Loucy (cell line): ENCODE measurements at regions not wholly inside any gene's neighbourhood (a gene's known extent, or its start where the extent isn't known, plus 50 kb on each side); places are given as distances from the start of the nearest gene placed in this dataset.

Source experiments
- H2AFZ ChIP-seq: fragments of 200-600 bp; sonication (generic); 2 replicates; pipeline ENCODE4 v1.6.0; 2016; ENCODE audit warnings: antibody characterized with exemption, mild to moderate bottlenecking, low read length, moderate library complexity
- H3F3A ChIP-seq: fragments of 200-600 bp; 2 replicates; pipeline ENCODE4 v1.6.0; 2016; ENCODE audit warnings: antibody characterized with exemption, low read depth, mild to moderate bottlenecking
- H3K27me3 ChIP-seq: fragments of 200-600 bp; sonication (generic); 2 replicates; pipeline ENCODE4 v1.6.1; 2014; ENCODE audit warnings: low read length, mild to moderate bottlenecking; ENCODE audit not compliant: insufficient read depth, poor library complexity, severe bottlenecking
- H3K36me3 ChIP-seq: fragments of 200-600 bp; sonication (generic); 2 replicates; pipeline ENCODE4 v1.6.1; 2016; ENCODE audit warnings: low read length; ENCODE audit not compliant: insufficient read depth
- H3K4me1 ChIP-seq: fragments of 200-600 bp; sonication (generic); 2 replicates; pipeline ENCODE4 v1.5.1; 2014; ENCODE audit warnings: low read length, mild to moderate bottlenecking; ENCODE audit not compliant: insufficient read depth, poor library complexity, severe bottlenecking
- H3K4me2 ChIP-seq: fragments of 200-600 bp; sonication (generic); 2 replicates; pipeline ENCODE4 v1.6.0; 2014; ENCODE audit warnings: antibody characterized with exemption, low read length, low read depth, mild to moderate bottlenecking; ENCODE audit not compliant: poor library complexity, severe bottlenecking
- H3K4me3 ChIP-seq: fragments of 200-600 bp; sonication (generic); 2 replicates; pipeline ENCODE4 v1.5.1; 2014; ENCODE audit warnings: low read length, mild to moderate bottlenecking, mixed read lengths; ENCODE audit not compliant: poor library complexity, severe bottlenecking
- H3K79me2 ChIP-seq: fragments of 200-600 bp; sonication (generic); 2 replicates; pipeline ENCODE4 v1.6.1; 2014; ENCODE audit warnings: low read length; ENCODE audit not compliant: insufficient read depth
- H3K9ac ChIP-seq: fragments of 200-600 bp; sonication (generic); 2 replicates; pipeline ENCODE4 v1.6.0; 2014; ENCODE audit warnings: mild to moderate bottlenecking, low read depth, low read length, moderate library complexity; ENCODE audit not compliant: poor library complexity, severe bottlenecking
- H3K9me2 ChIP-seq: fragments of 200-600 bp; sonication (generic); replicated peaks from 2 replicates; pipeline ENCODE4 v1.6.1; 2016; ENCODE audit warnings: low read depth, low read length, mixed read lengths
- H3K9me3 ChIP-seq: fragments of 200-600 bp; sonication (generic); 2 replicates; pipeline ENCODE4 v1.6.1; 2014; ENCODE audit warnings: mild to moderate bottlenecking, antibody characterized with exemption, low read length, low read depth; ENCODE audit not compliant: insufficient read depth
- H4K20me1 ChIP-seq: fragments of 200-600 bp; sonication (generic); 2 replicates; pipeline ENCODE4 v1.6.0; 2014; ENCODE audit warnings: antibody characterized with exemption, low read length, mild to moderate bottlenecking; ENCODE audit not compliant: insufficient read depth, poor library complexity, severe bottlenecking
- CTCF ChIP-seq: fragments of 200-600 bp; sonication (generic); conservative IDR thresholded peaks from 2 replicates; pipeline ENCODE4 v1.5.1; 2014; ENCODE audit warnings: mild to moderate bottlenecking, antibody characterized with exemption, low read length
- EZH2phosphoT487 ChIP-seq: fragments of 200-600 bp; IDR thresholded peaks from 2 replicates; pipeline ENCODE4 v1.6.1; 2018; ENCODE audit warnings: antibody characterized with exemption, mild to moderate bottlenecking, moderate library complexity, borderline replicate concordance

GRCh38 chr11:82631722-82632630 is 101.7 kb downstream of the FAM181B start:
- Histone ChIP-seq H3K9ac (no peak overlapping the region), H3K4me2 (no peak overlapping the region), H3K9me3 (no peaks in the 10 kb centered on the region; the same call in 1 of the 2 replicates), H3K27me3 (no peaks in the 10 kb centered on the region), H3K4me3 (no peak overlapping the region), H3K9me2 (no peaks in the 10 kb centered on the region), H3K36me3 (no peaks in the 10 kb centered on the region), H2AFZ (no peak overlapping the region), H3K79me2 (no peaks in the 10 kb centered on the region), H3F3A (no peaks in the 10 kb centered on the region), H3K4me1 (no peaks in the 10 kb centered on the region), H4K20me1 (no peaks in the 10 kb centered on the region)
- TF ChIP-seq EZH2phosphoT487, result no peak
- TF ChIP-seq CTCF, result no peak

GRCh38 chr11:82610671-82611070 is 123.0 kb downstream of the FAM181B start:
- Histone ChIP-seq H3K4me3 (no peak overlapping the region), H3F3A (no peaks in the 10 kb centered on the region), H2AFZ (no peak overlapping the region), H3K4me2 (no peak overlapping the region), H3K27me3 (no peaks in the 10 kb centered on the region), H3K79me2 (no peaks in the 10 kb centered on the region), H3K36me3 (no peaks in the 10 kb centered on the region), H3K9ac (no peak overlapping the region), H3K9me3 (no peaks in the 10 kb centered on the region), H4K20me1 (no peaks in the 10 kb centered on the region), H3K4me1 (no peaks in the 10 kb centered on the region), H3K9me2 (0 out of 2 replicates have a peak, but pooled peaks cover 4% of the 10 kb centered on the region)
- TF ChIP-seq CTCF (no peak), EZH2phosphoT487 (no peak)

- no peak overlapping the region for H3K4me3 ChIP-seq
- H3K36me3 ChIP-seq, result no peaks in the 10 kb centered on the region
- H3K9me2 ChIP-seq, result 0 out of 2 replicates have a peak, but pooled peaks cover 4% of the 10 kb centered on the region
Measured at GRCh38 chr11:82606738-82607137, 126.9 kb downstream of the FAM181B start.

More at GRCh38 chr11:82606738-82607137, 126.9 kb downstream of the FAM181B start:
- H3K4me1 ChIP-seq, result no peaks in the 10 kb centered on the region
- H3K9ac ChIP-seq, result no peak overlapping the region
- H4K20me1 ChIP-seq, result no peaks in the 10 kb centered on the region
- H2AFZ ChIP-seq, result no peak overlapping the region
- H3K9me3 ChIP-seq, result no peaks in the 10 kb centered on the region
- no peak overlapping the region for H3K4me2 ChIP-seq
- H3F3A ChIP-seq, result no peaks in the 10 kb centered on the region
- no peaks in the 10 kb centered on the region for H3K79me2 ChIP-seq
- TF ChIP-seq EZH2phosphoT487, result no peak
- TF ChIP-seq CTCF, result no peak
- H3K27me3 ChIP-seq, result no peaks in the 10 kb centered on the region
